Gastroesophageal sphincter (tissue), 4 donors: ENCODE measurements at regions not wholly inside any gene's neighbourhood (a gene's known extent, or its start where the extent isn't known, plus 50 kb on each side); places are given as distances from the start of the nearest gene placed in this dataset.
"Not testable (repeated sequence)": the region's sequence is repeated elsewhere in the genome, so short reads cannot be mapped to it uniquely, and the experiment has no call there.

Source experiments
- ATAC-seq: fragments of 150-250 bp; one replicate; pipeline ENCODE4 v1.9.1; 2016; ENCODE audit warnings: mild to moderate bottlenecking, moderate library complexity
- H3K27ac ChIP-seq, 4 donors: fragments of 200-600 bp; sonication (generic) in 3 of 4; 1 replicate in 3 of 4; 2 replicates in 1 of 4; pipeline ENCODE4 v1.5.1; 2016 to 2019
- H3K27me3 ChIP-seq: fragments of 200-600 bp; sonication (generic); one replicate; pipeline ENCODE4 v1.5.1; 2019
- H3K36me3 ChIP-seq, 2 donors: fragments of 200-600 bp; sonication (generic); one replicate each; pipeline ENCODE4 v1.5.1; 2019; ENCODE audit warnings: control low read depth in 1 of 2
- H3K4me1 ChIP-seq, 3 donors: fragments of 200-600 bp; sonication (generic); 1 replicate in 2 of 3; 2 replicates in 1 of 3; pipeline ENCODE4 v1.5.1; 2016 to 2019; ENCODE audit warnings: control low read depth in 2 of 3
- H3K4me3 ChIP-seq, 2 donors: fragments of 200-600 bp; sonication (generic); one replicate each; pipeline ENCODE4 v1.5.1; 2019; ENCODE audit warnings: mild to moderate bottlenecking in 1 of 2, moderate library complexity in 1 of 2
- H3K9me3 ChIP-seq, 3 donors: fragments of 200-600 bp; sonication (generic); one replicate each; pipeline ENCODE4 v1.5.1; 2017 to 2019; ENCODE audit warnings: control low read depth in 2 of 3
- EP300 ChIP-seq: sonication (generic); formaldehyde crosslinking; IDR thresholded peaks from one replicate; pipeline ENCODE4 v1.6.1; 2017; ENCODE audit warnings: antibody characterized with exemption, mild to moderate bottlenecking
- POLR2A ChIP-seq, 2 donors: fragments of 450-650 bp; IDR thresholded peaks; one replicate each; pipeline ENCODE4 v1.6.1; 2017; ENCODE audit warnings: antibody characterized with exemption in 2 of 2, mild to moderate bottlenecking in 2 of 2, moderate library complexity in 1 of 2
- POLR2AphosphoS5 ChIP-seq: sonication (generic); formaldehyde crosslinking; IDR thresholded peaks from one replicate; pipeline ENCODE4 v1.6.1; 2017; ENCODE audit warnings: antibody characterized with exemption
- WGBS, 2 donors: methylation state at CpG; one replicate each; pipeline ENCODE4 v1.1.5; 2018; ENCODE audit warnings: low coverage in 1 of 2; 5-methylcytosine and 5-hydroxymethylcytosine counted together
- TF ChIP-seq, protein P1 (sequence below), 4 experiments: fragments of 200-600 bp in 2 of 4; fragments of 450-650 bp in 2 of 4; sonication (generic) in 1 of 4; IDR thresholded peaks; one replicate each; pipeline ENCODE4 v1.5.1; 2017 to 2019; ENCODE audit warnings: antibody characterized with exemption in 4 of 4, mild to moderate bottlenecking in 2 of 4, moderate library complexity in 2 of 4

DNA sequence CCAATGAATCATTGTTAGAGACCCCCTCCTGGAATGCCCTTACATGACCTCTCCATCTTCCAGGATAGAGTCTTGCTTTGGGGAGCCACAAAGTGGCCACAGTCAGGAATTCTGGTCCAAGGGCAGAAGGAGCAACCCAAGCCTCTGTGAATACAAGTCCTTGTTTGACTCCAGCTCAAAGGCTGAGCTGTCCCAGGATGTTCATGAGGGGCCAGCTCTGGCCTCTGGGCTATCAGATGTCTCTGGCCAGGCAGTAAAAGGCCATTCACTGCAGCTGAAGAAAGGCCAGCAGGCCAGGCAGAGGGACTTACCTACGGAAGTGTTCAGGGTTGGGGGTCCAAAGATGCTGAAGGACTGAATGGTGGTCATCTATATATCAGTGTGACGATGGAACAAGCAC is 98.3 kb upstream of the IPO9 start:
- Histone ChIP-seq H3K4me1 (peaks cover 0 to 32% (median under 1%) of the 10 kb centered on the region in 3 donors), H3K9me3 (no peaks in the 10 kb centered on the region), H3K4me3 (no peak overlapping the region), H3K36me3 (no peaks in the 10 kb centered on the region), H3K27ac (no peak overlapping the region), H3K27me3 (no peaks in the 10 kb centered on the region)
- TF ChIP-seq POLR2A (IDR thresholded peaks at IDR 0.05) (no peak), POLR2AphosphoS5 (no peak), EP300 (no peak)
- TF ChIP-seq, protein P1, sequence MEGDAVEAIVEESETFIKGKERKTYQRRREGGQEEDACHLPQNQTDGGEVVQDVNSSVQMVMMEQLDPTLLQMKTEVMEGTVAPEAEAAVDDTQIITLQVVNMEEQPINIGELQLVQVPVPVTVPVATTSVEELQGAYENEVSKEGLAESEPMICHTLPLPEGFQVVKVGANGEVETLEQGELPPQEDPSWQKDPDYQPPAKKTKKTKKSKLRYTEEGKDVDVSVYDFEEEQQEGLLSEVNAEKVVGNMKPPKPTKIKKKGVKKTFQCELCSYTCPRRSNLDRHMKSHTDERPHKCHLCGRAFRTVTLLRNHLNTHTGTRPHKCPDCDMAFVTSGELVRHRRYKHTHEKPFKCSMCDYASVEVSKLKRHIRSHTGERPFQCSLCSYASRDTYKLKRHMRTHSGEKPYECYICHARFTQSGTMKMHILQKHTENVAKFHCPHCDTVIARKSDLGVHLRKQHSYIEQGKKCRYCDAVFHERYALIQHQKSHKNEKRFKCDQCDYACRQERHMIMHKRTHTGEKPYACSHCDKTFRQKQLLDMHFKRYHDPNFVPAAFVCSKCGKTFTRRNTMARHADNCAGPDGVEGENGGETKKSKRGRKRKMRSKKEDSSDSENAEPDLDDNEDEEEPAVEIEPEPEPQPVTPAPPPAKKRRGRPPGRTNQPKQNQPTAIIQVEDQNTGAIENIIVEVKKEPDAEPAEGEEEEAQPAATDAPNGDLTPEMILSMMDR (IDR thresholded peaks at IDR 0.05), result no peak
- WGBS, 2 donors, result 0% methylated on average over 1 of the region's 2 CpGs; no CpG with 5 or more reads in 1 of the 2 donors
- ATAC-seq, result no peak

DNA sequence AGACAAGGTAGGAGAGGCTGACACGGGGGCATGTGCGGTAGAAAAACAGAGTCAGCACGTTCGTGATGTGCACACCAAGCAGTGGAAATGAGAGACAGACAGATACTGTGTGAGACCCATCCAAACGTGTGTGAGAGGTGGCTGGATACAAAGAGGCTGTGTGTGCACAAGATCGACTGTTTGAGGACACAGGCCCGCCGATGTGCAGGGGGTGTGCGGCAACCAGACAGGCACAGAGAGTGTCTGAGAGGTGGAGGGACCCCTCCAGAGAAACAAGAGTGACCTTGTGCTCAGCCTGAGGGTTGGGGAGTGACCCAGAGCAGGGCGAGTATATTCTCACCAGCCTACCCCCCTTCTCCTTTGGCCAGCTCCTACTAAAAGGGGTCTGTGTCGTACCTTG is 97.8 kb upstream of the IPO9 start:
- ATAC-seq, result no peak
- Histone ChIP-seq H3K27ac (no peak overlapping the region), H3K4me1 (peaks cover 0 to 38% (median 6%) of the 10 kb centered on the region in 3 donors), H3K36me3 (no peaks in the 10 kb centered on the region), H3K27me3 (no peaks in the 10 kb centered on the region), H3K9me3 (no peaks in the 10 kb centered on the region), H3K4me3 (no peak overlapping the region)
- WGBS, 2 donors, result 82 to 83% methylated on average over 8 to 11 of the region's 11 CpGs
- TF ChIP-seq EP300 (no peak), POLR2A (IDR thresholded peaks at IDR 0.05) (no peak), POLR2AphosphoS5 (no peak)
- TF ChIP-seq, protein P1 (IDR thresholded peaks at IDR 0.05), result no peak

GRCh38 chr1:201731592-201731991 is 97.4 kb upstream of the IPO9 start:
- Histone ChIP-seq H3K4me1 (peaks cover 0 to 42% (median 6%) of the 10 kb centered on the region in 3 donors), H3K4me3 (no peak overlapping the region), H3K27ac (no peak overlapping the region), H3K9me3 (no peaks in the 10 kb centered on the region), H3K27me3 (no peaks in the 10 kb centered on the region), H3K36me3 (no peaks in the 10 kb centered on the region)
- WGBS, 2 donors, result 67% methylated on average over 1 of the region's 1 CpG; no CpG with 5 or more reads in 1 of the 2 donors
- no peak for ATAC-seq
- TF ChIP-seq, protein P1 (IDR thresholded peaks at IDR 0.05), result no peak
- TF ChIP-seq POLR2A (IDR thresholded peaks at IDR 0.05) (no peak), EP300 (no peak), POLR2AphosphoS5 (no peak)

GRCh38 chr1:201732351-201732750 is 96.6 kb upstream of the IPO9 start:
- Histone ChIP-seq H3K9me3 (no peaks in the 10 kb centered on the region), H3K36me3 (no peaks in the 10 kb centered on the region), H3K27ac (no peak overlapping the region), H3K4me3 (no peak overlapping the region), H3K27me3 (no peaks in the 10 kb centered on the region), H3K4me1 (peaks cover 0 to 43% (median 12%) of the 10 kb centered on the region in 3 donors)
- TF ChIP-seq, protein P1 (IDR thresholded peaks at IDR 0.05), result no peak
- TF ChIP-seq POLR2AphosphoS5 (no peak), POLR2A (IDR thresholded peaks at IDR 0.05) (no peak), EP300 (no peak)
- no peak for ATAC-seq
- 84 to 100% methylated on average over 1 to 2 of the region's 2 CpGs for WGBS, 2 donors

DNA sequence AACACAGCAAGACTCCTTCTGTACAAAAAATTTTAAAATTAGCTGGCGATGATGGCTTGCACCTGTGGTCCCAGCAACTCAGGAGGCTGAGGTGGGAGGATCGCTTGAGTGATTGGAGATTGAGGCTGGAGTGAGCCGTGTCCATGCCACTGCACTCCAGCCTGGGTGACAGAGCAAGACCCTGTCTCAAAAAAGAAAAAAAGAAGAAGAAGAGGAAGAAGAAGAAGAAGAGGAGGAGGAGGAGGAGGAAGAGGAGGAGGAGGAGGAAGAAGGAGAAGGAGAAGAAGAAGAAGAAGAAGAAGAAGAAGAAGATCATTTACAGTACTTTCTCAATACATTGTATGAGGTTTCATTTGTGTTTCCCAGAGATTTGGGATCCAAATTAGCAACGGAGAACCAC is 94.7 kb upstream of the IPO9 start:
- not testable (repeated sequence) for H3K36me3 ChIP-seq
- 76 to 100% methylated on average over 4 of the region's 4 CpGs for WGBS, 2 donors
- peaks cover 0 to 58% (median 28%) of the 10 kb centered on the region in 3 donors for H3K4me1 ChIP-seq

More for the DNA sequence above, 94.7 kb upstream of the IPO9 start:
- not testable (repeated sequence) for H3K4me3 ChIP-seq, H3K27me3 ChIP-seq, ATAC-seq, H3K9me3 ChIP-seq, H3K27ac ChIP-seq
